ENCODE measurements at regions not wholly inside any gene's neighbourhood (a gene's known extent, or its start where the extent isn't known, plus 50 kb on each side); places are given as distances from the start of the nearest gene placed in this dataset.

- peak in 2 of 10 donors; percentile 29 to 35 for DNase-seq
- intact Hi-C loops (cut with DNase I): no loop called here
Observed at GRCh38 chr11:69965821-69966582, 112.1 kb upstream of the ANO1 start.

GRCh38 chr11:69966583-69966835 lies 111.6 kb upstream of the ANO1 start:
- intact Hi-C loops (cut with DNase I): no loop called here
- DNase-seq: peak in 2 of 10 donors; percentile 55 to 64

GRCh38 chr11:69966910-69967483 lies 111.1 kb upstream of the ANO1 start:
- peak in 2 of 10 donors; percentile 18 to 31 for DNase-seq
- intact Hi-C loops (cut with DNase I): no loop called here

- intact Hi-C loops (cut with DNase I): no loop called here
- peak in 2 of 10 donors; percentile 24 to 56 for DNase-seq
Observed at GRCh38 chr11:69967484-69967883, 110.6 kb upstream of the ANO1 start.

GRCh38 chr11:69968396-69969347 lies 109.4 kb upstream of the ANO1 start:
- intact Hi-C loops (cut with DNase I): no loop called here
- peak in 2 of 10 donors; percentile 66 to 82 for DNase-seq

GRCh38 chr11:69969890-69970784 lies 108.0 kb upstream of the ANO1 start:
- DNase-seq: peak in 1 of 10 donors; percentile 0
- intact Hi-C loops (cut with DNase I): no loop called here

- intact Hi-C loops (cut with DNase I): no loop called here
- DNase-seq: peak in 1 of 10 donors; percentile 30
Observed at GRCh38 chr11:69970785-69971535, 107.2 kb upstream of the ANO1 start.

GRCh38 chr11:69971741-69972140 lies 106.4 kb upstream of the ANO1 start:
- intact Hi-C loops (cut with DNase I): no loop called here
- peak in 1 of 10 donors; percentile 24 for DNase-seq

GRCh38 chr11:69972351-69972802 lies 105.7 kb upstream of the ANO1 start:
- peak in 2 of 10 donors; percentile 29 to 58 for DNase-seq
- intact Hi-C loops (cut with DNase I): no loop called here

GRCh38 chr11:69974528-69974927 lies 103.6 kb upstream of the ANO1 start:
- intact Hi-C loops (cut with DNase I): no loop called here
- peak in 1 of 10 donors; percentile 42 for DNase-seq

- intact Hi-C loops (cut with DNase I): no loop called here
- peak in 1 of 10 donors; percentile 65 for DNase-seq
Observed at GRCh38 chr11:69975822-69976221, 102.3 kb upstream of the ANO1 start.

GRCh38 chr11:69976794-69977193 lies 101.3 kb upstream of the ANO1 start:
- intact Hi-C loops (cut with DNase I): no loop called here
- peak in 1 of 10 donors; percentile 67 for DNase-seq

GRCh38 chr11:69977951-69978350 lies 100.2 kb upstream of the ANO1 start:
- intact Hi-C loops (cut with DNase I): no loop called here
- DNase-seq: peak in 1 of 10 donors; percentile 78

- no peak for DNase-seq
- intact Hi-C loops (cut with DNase I): no loop called here
Observed at GRCh38 chr11:69978841-69979614, 99.1 kb upstream of the ANO1 start.

- intact Hi-C loops (cut with DNase I): no loop called here
- peak in 1 of 10 donors; percentile 22 for DNase-seq
Observed at GRCh38 chr11:69979632-69980031, 98.5 kb upstream of the ANO1 start.

- DNase-seq: peak in 1 of 10 donors; percentile 72
- intact Hi-C loops (cut with DNase I): no loop called here
Observed at GRCh38 chr11:69981119-69981784, 96.9 kb upstream of the ANO1 start.

- intact Hi-C loops (cut with DNase I): no loop called here
- DNase-seq: peak in 2 of 10 donors; percentile 58 to 63
Observed at GRCh38 chr11:69982690-69983570, 95.2 kb upstream of the ANO1 start.

Data from posterior cingulate gyrus (tissue), 11 donors.